ENCODE measurements at regions not wholly inside any gene's neighbourhood (a gene's known extent, or its start where the extent isn't known, plus 50 kb on each side); places are given as distances from the start of the nearest gene placed in this dataset.

DNA sequence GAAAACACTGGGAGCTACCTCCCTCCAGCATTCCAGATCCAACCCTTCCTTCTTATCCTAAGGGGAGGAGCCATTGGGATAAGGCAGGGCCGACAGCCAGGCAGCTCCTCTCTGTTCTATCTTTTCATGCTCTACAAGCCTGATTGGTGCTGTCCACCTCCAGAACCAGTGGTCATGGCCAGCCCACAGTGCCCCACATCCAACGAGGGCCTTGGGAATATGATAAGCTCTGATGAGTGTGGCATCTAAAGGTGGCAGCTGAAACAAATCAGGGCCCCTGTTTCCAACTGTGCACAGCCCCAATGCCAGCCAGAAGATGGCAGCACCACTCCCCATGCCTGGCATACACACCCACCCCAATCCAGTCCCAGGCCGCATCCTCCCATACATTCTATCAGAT, 329.3 kb downstream of the C1D start:
- TF ChIP-seq, protein P1, sequence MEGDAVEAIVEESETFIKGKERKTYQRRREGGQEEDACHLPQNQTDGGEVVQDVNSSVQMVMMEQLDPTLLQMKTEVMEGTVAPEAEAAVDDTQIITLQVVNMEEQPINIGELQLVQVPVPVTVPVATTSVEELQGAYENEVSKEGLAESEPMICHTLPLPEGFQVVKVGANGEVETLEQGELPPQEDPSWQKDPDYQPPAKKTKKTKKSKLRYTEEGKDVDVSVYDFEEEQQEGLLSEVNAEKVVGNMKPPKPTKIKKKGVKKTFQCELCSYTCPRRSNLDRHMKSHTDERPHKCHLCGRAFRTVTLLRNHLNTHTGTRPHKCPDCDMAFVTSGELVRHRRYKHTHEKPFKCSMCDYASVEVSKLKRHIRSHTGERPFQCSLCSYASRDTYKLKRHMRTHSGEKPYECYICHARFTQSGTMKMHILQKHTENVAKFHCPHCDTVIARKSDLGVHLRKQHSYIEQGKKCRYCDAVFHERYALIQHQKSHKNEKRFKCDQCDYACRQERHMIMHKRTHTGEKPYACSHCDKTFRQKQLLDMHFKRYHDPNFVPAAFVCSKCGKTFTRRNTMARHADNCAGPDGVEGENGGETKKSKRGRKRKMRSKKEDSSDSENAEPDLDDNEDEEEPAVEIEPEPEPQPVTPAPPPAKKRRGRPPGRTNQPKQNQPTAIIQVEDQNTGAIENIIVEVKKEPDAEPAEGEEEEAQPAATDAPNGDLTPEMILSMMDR (IDR thresholded peaks at IDR 0.05; ENCODE audit: low read length): peak; percentile 35; the same call in 1 of the 2 replicates
- TF ChIP-seq EZH2 (IDR thresholded peaks at IDR 0.05; ENCODE audit: borderline replicate concordance, low read length): no peak

All from OCI-LY1 (cell line).